ENCODE measurements at regions not wholly inside any gene's neighbourhood (a gene's known extent, or its start where the extent isn't known, plus 50 kb on each side); places are given as distances from the start of the nearest gene placed in this dataset.

- TF ChIP-seq, protein P1, sequence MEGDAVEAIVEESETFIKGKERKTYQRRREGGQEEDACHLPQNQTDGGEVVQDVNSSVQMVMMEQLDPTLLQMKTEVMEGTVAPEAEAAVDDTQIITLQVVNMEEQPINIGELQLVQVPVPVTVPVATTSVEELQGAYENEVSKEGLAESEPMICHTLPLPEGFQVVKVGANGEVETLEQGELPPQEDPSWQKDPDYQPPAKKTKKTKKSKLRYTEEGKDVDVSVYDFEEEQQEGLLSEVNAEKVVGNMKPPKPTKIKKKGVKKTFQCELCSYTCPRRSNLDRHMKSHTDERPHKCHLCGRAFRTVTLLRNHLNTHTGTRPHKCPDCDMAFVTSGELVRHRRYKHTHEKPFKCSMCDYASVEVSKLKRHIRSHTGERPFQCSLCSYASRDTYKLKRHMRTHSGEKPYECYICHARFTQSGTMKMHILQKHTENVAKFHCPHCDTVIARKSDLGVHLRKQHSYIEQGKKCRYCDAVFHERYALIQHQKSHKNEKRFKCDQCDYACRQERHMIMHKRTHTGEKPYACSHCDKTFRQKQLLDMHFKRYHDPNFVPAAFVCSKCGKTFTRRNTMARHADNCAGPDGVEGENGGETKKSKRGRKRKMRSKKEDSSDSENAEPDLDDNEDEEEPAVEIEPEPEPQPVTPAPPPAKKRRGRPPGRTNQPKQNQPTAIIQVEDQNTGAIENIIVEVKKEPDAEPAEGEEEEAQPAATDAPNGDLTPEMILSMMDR (IDR thresholded peaks at IDR 0.05) = no peak
- TF ChIP-seq, protein P2, sequence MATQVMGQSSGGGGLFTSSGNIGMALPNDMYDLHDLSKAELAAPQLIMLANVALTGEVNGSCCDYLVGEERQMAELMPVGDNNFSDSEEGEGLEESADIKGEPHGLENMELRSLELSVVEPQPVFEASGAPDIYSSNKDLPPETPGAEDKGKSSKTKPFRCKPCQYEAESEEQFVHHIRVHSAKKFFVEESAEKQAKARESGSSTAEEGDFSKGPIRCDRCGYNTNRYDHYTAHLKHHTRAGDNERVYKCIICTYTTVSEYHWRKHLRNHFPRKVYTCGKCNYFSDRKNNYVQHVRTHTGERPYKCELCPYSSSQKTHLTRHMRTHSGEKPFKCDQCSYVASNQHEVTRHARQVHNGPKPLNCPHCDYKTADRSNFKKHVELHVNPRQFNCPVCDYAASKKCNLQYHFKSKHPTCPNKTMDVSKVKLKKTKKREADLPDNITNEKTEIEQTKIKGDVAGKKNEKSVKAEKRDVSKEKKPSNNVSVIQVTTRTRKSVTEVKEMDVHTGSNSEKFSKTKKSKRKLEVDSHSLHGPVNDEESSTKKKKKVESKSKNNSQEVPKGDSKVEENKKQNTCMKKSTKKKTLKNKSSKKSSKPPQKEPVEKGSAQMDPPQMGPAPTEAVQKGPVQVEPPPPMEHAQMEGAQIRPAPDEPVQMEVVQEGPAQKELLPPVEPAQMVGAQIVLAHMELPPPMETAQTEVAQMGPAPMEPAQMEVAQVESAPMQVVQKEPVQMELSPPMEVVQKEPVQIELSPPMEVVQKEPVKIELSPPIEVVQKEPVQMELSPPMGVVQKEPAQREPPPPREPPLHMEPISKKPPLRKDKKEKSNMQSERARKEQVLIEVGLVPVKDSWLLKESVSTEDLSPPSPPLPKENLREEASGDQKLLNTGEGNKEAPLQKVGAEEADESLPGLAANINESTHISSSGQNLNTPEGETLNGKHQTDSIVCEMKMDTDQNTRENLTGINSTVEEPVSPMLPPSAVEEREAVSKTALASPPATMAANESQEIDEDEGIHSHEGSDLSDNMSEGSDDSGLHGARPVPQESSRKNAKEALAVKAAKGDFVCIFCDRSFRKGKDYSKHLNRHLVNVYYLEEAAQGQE (IDR thresholded peaks at IDR 0.05; ENCODE audit: insufficient read depth in 1 of 2, low read depth in 2 of 2, low read length in 1 of 2) = no peak
- no peak for TF ChIP-seq SIN3A (IDR thresholded peaks at IDR 0.05; ENCODE audit: borderline replicate concordance, insufficient read depth, low read depth, low read length)
- no peak for TF ChIP-seq POLR2AphosphoS5 (IDR thresholded peaks at IDR 0.05; ENCODE audit: low read depth, low read length)
These were observed 434.5 kb downstream of the XIRP2 start for GRCh38 chr2:167322795-167323194.
